Sciatic nerve (tissue), 2 donors: ENCODE measurements at regions not wholly inside any gene's neighbourhood (a gene's known extent, or its start where the extent isn't known, plus 50 kb on each side); places are given as distances from the start of the nearest gene placed in this dataset.
"Not testable (repeated sequence)": the region's sequence is repeated elsewhere in the genome, so short reads cannot be mapped to it uniquely, and the experiment has no call there.

Experiments
- ATAC-seq: fragments of 200-7000 bp; cut with Tn5 transposase; one replicate; pipeline ENCODE4 v1.9.1; 2020; ENCODE audit warnings: mild to moderate bottlenecking, moderate library complexity
- DNase-seq: peaks from one replicate; pipeline ENCODE4 v3.0.0-alpha.2; 2020; ENCODE audit warnings: low spot score
- intact Hi-C: fragments of 100-400 bp; cut with DNase I; formaldehyde crosslinking; loops from one replicate; pipeline ENCODE4 v1.14.2; 2022
- donor health status: DM: no; HTN: no; CAD: no.
- donor health status: DM: no; HTN: no; CAD: no.

- ATAC-seq, result no peak
- DNase-seq, result no peak
- intact Hi-C loops, result no loop called here
Measured at GRCh38 chr11:19631712-19632498, 80.7 kb upstream of the NAV2 start.

DNA sequence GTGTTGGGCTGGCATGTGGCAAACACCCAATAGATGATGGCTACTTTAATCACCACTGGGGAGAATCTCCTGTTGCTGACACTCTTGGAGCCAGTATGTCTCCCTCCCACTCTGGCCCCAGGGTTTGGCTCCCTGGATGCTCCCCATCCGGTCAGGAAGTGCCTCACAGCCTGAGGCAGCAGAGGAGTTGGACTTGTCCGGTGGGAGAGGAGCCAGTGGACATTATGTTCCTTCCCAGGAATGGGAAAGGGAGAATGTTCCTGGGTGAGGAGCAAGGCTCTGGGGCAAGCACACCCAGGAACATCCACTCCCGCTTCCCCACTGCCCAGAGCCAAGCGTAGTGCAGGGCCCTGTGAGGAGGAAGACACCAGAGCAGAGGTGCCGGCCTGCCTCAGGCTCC lies 84.6 kb upstream of the NAV2 start:
- peak; percentile 91 for ATAC-seq
- intact Hi-C loops, result no loop called here
- no peak for DNase-seq

GRCh38 chr11:19627566-19627965 lies 85.1 kb upstream of the NAV2 start:
- ATAC-seq (no peak), DNase-seq (no peak)
- intact Hi-C loops, result no loop called here

DNA sequence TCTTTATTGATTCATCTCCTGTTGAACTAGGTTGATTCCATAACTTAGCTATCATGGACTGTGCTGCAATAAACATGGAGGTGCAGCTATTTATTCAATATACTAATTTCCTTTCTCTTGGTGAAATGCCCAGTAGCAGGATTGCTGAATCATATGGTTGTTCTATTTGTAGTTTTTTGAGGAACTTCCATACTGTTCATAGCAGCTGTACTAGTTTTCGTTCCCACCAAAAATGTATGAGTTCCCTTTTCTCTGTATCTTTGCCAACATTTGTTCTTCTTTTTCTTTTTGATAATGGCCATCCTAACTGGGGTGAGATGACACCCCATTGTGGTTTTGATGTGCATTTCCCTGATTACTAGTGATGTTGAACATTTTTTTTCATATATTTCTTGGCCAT lies 87.2 kb upstream of the NAV2 start:
- DNase-seq (no peak), ATAC-seq (no peak)
- intact Hi-C loops, result no loop called here

DNA sequence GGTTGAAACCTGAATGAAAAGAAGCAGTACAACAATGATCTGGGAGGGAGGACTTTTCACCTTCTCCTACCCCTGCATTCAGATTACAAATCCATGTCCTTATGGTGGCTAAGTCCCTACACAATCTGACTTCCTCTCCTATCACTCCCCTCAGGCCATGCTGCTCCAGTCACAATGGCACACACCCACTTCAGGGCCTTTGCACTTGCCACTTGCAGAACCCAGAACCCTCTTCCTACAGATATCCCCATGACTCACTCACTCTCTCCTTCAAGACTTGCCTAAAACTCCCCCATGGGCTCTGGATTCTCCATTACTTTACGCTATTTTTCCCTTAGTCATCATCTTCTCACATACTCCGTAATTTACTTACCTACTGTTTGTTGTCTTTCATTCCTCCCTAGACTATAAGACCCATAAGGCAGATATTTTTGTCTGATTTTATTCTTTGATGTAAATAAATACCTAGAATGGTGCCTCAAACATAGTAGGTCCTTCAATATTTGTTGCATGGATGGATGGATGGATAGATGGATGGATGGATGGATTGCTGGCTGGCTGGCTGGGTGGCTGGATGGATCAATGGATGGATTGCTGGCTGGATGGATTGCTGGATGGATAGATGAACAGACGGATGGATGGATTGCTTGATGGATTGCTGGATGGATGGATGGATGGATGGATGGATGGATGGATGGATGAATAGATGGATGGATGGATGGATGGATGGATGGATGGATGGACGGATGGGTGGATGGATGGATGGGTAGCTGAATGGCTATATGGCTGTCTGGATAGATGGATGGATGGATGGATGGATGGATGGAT lies 94.7 kb upstream of the NAV2 start:
- ATAC-seq (no peak), DNase-seq (no peak)
- intact Hi-C loops, result no loop called here

GRCh38 chr11:19615341-19616183 lies 97.1 kb upstream of the NAV2 start:
- ATAC-seq (no peak), DNase-seq (no peak)
- intact Hi-C loops, result no loop called here

DNA sequence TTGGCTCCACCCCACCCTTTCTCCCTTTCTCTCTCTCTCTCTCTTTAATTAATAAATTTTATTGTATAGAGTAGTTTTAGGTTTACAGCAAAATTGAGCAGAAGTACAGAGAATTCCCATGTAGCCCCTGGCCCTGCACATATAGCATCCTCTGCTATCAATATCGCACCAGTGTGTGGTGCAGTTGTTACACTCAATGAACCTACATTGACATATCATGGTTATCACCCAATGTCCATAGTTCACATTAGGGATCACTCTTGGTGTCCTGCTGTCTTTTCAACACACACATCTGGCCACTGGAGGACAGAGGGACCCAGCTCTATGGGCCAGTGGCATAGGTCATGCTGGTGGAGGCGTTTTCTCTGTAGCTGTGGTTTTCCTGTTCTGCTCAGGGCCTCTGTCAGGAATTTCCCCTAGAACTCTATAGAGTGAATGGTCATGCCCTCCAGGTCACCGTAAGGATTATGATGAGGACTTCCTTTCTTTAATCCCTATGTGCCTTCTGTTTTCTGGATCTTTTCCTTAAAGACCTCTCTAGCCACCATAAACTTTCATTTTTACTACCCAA lies 98.2 kb upstream of the NAV2 start:
- intact Hi-C loops, result no loop called here
- no peak for ATAC-seq
- no peak for DNase-seq

DNA sequence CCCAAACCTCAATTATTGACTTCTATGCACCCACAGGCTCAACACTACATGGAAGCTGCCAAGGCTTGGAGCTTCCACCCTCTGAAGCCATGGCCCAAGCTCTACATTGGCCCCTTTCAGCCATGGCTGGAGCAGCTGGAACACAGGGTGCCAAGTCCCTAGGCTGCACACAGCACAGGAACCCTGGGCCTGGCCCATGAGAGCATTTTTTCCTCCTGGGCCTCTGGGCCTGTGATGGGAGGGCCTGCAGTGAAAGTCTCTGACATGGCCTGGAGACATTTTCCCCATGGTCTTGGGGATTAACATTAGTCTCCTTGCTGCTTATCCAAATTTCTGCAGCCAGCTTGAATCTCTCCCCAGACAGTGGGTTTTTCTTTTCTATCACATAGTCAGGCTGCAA lies 100.6 kb upstream of the NAV2 start:
- intact Hi-C loops, ATAC-seq, DNase-seq: not testable (repeated sequence)

GRCh38 chr11:19607656-19608360 lies 104.8 kb upstream of the NAV2 start:
- DNase-seq, result no peak
- no peak for ATAC-seq
- intact Hi-C loops, result no loop called here

- intact Hi-C loops, result no loop called here
- DNase-seq (no peak), ATAC-seq (no peak)
Measured at GRCh38 chr11:19606856-19607655, 105.6 kb upstream of the NAV2 start.

GRCh38 chr11:19605520-19606371 lies 106.9 kb upstream of the NAV2 start:
- ATAC-seq, result peak; percentile 72
- DNase-seq, result no peak
- intact Hi-C loops, result no loop called here

DNA sequence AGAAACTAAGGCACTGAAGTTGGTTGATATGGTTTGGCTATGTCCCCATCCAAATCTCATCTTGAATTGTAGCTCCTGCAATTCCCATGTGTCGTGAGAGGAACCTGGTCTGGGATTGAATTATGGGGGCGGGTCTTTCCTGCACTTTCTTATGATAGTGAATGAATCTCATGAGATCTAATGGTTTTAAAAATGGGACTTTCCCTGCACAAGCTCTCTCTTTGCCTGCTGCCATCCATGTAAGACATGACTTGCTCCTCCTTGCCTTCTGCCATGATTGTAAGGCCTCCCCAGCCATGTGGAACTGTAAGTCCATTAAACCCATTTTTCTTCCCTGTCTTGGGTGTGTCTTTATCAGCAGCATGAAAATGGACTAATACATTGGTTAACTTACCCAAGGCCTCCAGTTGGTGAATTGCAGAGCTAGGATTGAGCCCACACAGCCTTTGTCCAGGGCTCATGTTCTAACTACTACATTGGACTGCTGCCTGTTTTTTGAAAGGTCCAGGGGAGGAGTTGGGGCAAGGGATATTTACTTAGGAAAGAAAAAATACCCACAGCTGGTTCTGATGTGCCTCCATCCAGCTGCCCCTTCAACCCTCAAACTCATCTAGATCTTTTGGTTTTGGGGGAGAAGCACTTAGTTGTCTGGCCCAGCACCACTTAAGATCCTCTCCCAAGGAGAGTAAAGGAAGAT lies 107.8 kb upstream of the NAV2 start:
- ATAC-seq, result no peak
- intact Hi-C loops, result no loop called here

DNA sequence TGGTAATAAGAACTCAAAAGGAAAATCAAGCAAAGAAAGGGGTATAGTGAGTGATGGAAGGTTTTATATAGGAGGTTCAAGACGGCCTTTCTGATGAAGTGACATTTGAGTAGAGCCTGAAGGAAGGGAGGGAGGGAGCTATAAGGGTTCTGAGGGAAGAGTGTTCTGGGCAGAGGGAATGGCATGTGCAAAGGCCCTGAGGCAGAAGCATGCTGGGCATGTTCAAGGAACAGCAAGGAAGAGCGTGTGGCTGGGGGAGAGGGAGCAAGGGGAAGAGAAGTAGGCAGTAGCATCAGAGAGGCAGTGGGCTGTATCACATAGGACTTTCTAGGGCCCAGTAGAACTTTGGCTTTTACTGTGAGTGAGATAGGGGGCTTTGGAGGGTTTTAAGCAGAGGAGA lies 108.9 kb upstream of the NAV2 start:
- no peak for DNase-seq
- ATAC-seq, result no peak
- intact Hi-C loops, result no loop called here

More for the DNA sequence above, 107.8 kb upstream of the NAV2 start:
- DNase-seq, result no peak

DNA sequence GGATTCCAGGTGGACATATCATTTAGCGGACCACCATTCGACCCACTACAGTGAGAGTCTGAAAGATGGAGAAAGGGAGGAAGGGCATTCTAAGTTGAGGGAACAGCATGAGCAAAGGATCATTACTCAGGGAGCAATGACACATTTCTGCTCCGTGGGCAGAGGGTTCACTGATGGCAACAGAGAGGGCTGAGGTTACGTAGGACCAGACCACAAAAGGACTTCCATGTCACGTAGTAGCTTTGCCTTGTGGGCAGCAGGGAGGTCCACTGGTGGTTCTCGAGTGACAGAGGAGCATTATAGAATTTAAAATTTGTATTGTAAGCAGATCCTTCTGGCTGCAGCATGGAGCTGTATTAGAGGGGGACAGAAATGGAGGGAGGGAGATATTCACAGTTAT lies 109.7 kb upstream of the NAV2 start:
- intact Hi-C loops, result no loop called here
- ATAC-seq (no peak), DNase-seq (no peak)

DNA sequence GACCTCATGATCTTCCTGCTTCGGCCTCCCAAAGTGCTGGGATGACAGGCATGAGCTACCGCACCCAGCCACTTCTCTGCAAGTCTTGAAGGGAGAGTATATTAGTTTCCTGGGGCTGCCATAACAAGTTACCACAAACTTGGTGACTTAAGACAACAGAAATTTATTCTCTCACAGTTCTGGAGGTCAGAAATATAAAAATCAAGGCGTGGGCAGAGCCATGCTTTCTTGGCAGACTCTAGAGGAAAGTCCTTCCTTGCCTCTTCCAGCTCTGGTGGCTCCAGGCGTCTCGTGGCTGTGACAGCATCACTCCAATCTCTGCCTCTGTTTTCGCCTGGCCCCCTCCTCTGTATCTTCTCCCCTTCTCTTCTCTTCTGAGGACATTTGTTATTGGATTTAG lies 110.2 kb upstream of the NAV2 start:
- ATAC-seq, result no peak
- DNase-seq, result no peak
- intact Hi-C loops, result no loop called here

- intact Hi-C loops, result no loop called here
- DNase-seq, result no peak
- no peak for ATAC-seq
Measured at GRCh38 chr11:19601235-19601634, 111.4 kb upstream of the NAV2 start.
